WTC11 (cell line): ENCODE measurements at regions not wholly inside any gene's neighbourhood (a gene's known extent, or its start where the extent isn't known, plus 50 kb on each side); places are given as distances from the start of the nearest gene placed in this dataset.
A peak's percentile ranks its signal among the peaks of the same experiment; 100 is the strongest.

Experiments
- ATAC-seq: fragments of 200-7000 bp; cut with Tn5 transposase; 2 replicates; pipeline ENCODE4 v1.10.0; 2021; ENCODE audit warnings: mild to moderate bottlenecking, moderate library complexity
- CTCF ChIA-PET: fragments of 300-600 bp; sonication (Branson Sonifier 250); formaldehyde crosslinking; loops from one replicate; lab custom pipeline; 2021; ENCODE audit warnings: antibody characterized with exemption; lab: Charles Lee
- POLR2A ChIA-PET: fragments of 350-600 bp; sonication (Branson Sonifier 250); formaldehyde crosslinking; loops from one replicate; lab custom pipeline; 2021; ENCODE audit warnings: antibody characterized with exemption; lab: Charles Lee
- DNase-seq: peaks from one replicate; pipeline ENCODE4 v3.0.0; 2021; ENCODE audit warnings: low spot score
- H3K27ac Mint-ChIP-seq: 2 replicates; pipeline ENCODE4 v1.8.0; 2021; ENCODE audit warnings: mixed read lengths
- H3K27me3 Mint-ChIP-seq: 2 replicates; pipeline ENCODE4 v1.8.0; 2021; ENCODE audit warnings: low read depth, mild to moderate bottlenecking, moderate library complexity, mixed read lengths
- H3K36me3 Mint-ChIP-seq: 2 replicates; pipeline ENCODE4 v1.8.0; 2021; ENCODE audit warnings: mixed read lengths
- H3K4me1 Mint-ChIP-seq: 2 replicates; pipeline ENCODE4 v1.8.0; 2022; ENCODE audit warnings: mixed read lengths
- H3K4me3 Mint-ChIP-seq: 2 replicates; pipeline ENCODE4 v1.8.0; 2021; ENCODE audit warnings: mild to moderate bottlenecking, moderate library complexity, mixed read lengths
- H3K9me3 Mint-ChIP-seq: 2 replicates; pipeline ENCODE4 v1.8.0; 2021; ENCODE audit warnings: mixed read lengths
- ATF1 ChIP-seq: sonication (generic); formaldehyde crosslinking; IDR thresholded peaks from 2 replicates; pipeline ENCODE4 v1.8.1; 2023; ENCODE audit warnings: mild to moderate bottlenecking, moderate library complexity, missing genetic modification reagents
- GTF2I ChIP-seq: fragments of 250-450 bp; sonication (Bioruptor Pico); conservative IDR thresholded peaks from 2 replicates; pipeline ENCODE4 v1.4.0; 2021; ENCODE audit warnings: mild to moderate bottlenecking
- MXD4 ChIP-seq: fragments of 250-450 bp; sonication (Bioruptor Pico); IDR thresholded peaks from 2 replicates; pipeline ENCODE4 v1.8.0; 2021; ENCODE audit warnings: mild to moderate bottlenecking, moderate library complexity, borderline replicate concordance
- NFATC4 ChIP-seq: fragments of 250-450 bp; sonication (Bioruptor Pico); IDR thresholded peaks from 2 replicates; pipeline ENCODE4 v1.9.0; 2021; ENCODE audit warnings: mild to moderate bottlenecking
- RELA ChIP-seq: sonication (generic); formaldehyde crosslinking; IDR thresholded peaks from 2 replicates; pipeline ENCODE4 v1.8.1; 2022; ENCODE audit warnings: missing genetic modification reagents, mild to moderate bottlenecking, borderline replicate concordance
- SMAD3 ChIP-seq: sonication (generic); formaldehyde crosslinking; IDR thresholded peaks from 2 replicates; pipeline ENCODE4 v1.8.0; 2022; ENCODE audit warnings: missing genetic modification reagents, mild to moderate bottlenecking, borderline replicate concordance
- ZNF219 ChIP-seq: sonication (generic); formaldehyde crosslinking; IDR thresholded peaks from 2 replicates; pipeline ENCODE4 v1.8.0; 2023; ENCODE audit warnings: missing genetic modification reagents, mild to moderate bottlenecking, borderline replicate concordance
- ZNF232 ChIP-seq: sonication (generic); formaldehyde crosslinking; IDR thresholded peaks from 2 replicates; pipeline ENCODE4 v1.8.0; 2022; ENCODE audit warnings: mild to moderate bottlenecking, missing genetic modification reagents
- ZNF396 ChIP-seq: fragments of 250-450 bp; sonication (Bioruptor Pico); IDR thresholded peaks from 2 replicates; pipeline ENCODE4 v1.8.0; 2021; ENCODE audit warnings: mild to moderate bottlenecking, moderate library complexity, borderline replicate concordance
- ZNF671 ChIP-seq: fragments of 250-450 bp; sonication (Bioruptor Pico); IDR thresholded peaks from 2 replicates; pipeline ENCODE4 v1.8.0; 2021; ENCODE audit warnings: mild to moderate bottlenecking
- TF ChIP-seq, protein P1 (sequence below): fragments of 250-450 bp; sonication (Bioruptor Pico); IDR thresholded peaks from 2 replicates; pipeline ENCODE4 v1.8.0; 2021; ENCODE audit warnings: mild to moderate bottlenecking
- TF ChIP-seq, protein P2 (sequence below): fragments of 250-450 bp; sonication (Bioruptor Pico); IDR thresholded peaks from 2 replicates; pipeline ENCODE4 v1.9.0; 2021; ENCODE audit warnings: moderate library complexity, mild to moderate bottlenecking, inconsistent platforms, borderline replicate concordance
- TF ChIP-seq, protein P3 (sequence below): sonication (generic); formaldehyde crosslinking; IDR thresholded peaks from 2 replicates; pipeline ENCODE4 v1.8.1; 2023; ENCODE audit warnings: mild to moderate bottlenecking, missing genetic modification reagents
- TF ChIP-seq, protein P4 (sequence below): fragments of 250-450 bp; sonication (Bioruptor Pico); conservative IDR thresholded peaks from 2 replicates; pipeline ENCODE4 v1.9.0; 2021; ENCODE audit warnings: mild to moderate bottlenecking
- TF ChIP-seq, protein P5 (sequence below): sonication (generic); formaldehyde crosslinking; IDR thresholded peaks from 2 replicates; pipeline ENCODE4 v1.8.1; 2022; ENCODE audit warnings: mild to moderate bottlenecking, moderate library complexity, missing genetic modification reagents
- TF ChIP-seq, protein P6 (sequence below): sonication (generic); formaldehyde crosslinking; IDR thresholded peaks from 2 replicates; pipeline ENCODE4 v1.8.0; 2023; ENCODE audit warnings: mild to moderate bottlenecking, missing genetic modification reagents

DNA sequence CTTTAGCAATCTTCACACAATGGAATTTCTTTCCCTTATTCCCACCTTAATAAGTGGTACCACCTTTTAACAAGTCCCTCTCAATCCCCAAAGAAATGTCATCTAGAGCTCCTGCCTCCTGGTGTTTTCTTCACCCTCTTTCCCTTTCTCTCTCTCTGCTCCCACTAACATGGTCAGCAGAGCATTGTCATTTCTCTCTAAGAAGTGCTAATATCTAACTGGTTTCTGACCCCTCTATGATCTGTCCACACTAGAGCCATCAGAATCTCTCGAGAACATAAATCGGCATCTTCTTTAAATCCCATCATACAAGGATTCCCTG lies 161.2 kb upstream of the DTNA start:
- Mint-ChIP-seq H3K27ac (peak overlapping the region; percentile 73), H3K4me1 (peaks cover 71% of the 10 kb centered on the region), H3K4me3 (peak overlapping the region; percentile 44), H3K36me3 (peaks cover 2% of the 10 kb centered on the region; the same call in 1 of the 2 replicates), H3K9me3 (no peaks in the 10 kb centered on the region), H3K27me3 (no peaks in the 10 kb centered on the region)
- ChIA-PET CTCF (interaction anchor here (1.3 to 2.2 kb wide), 3 partner anchors 44 to 324 kb away, joined by 3 to 12 read pairs (median 4); partner anchors contain the start of gene NOL4), POLR2A (no interaction called here)
- ATAC-seq (no peak; the same call in 1 of the 2 replicates), DNase-seq (no peak)
- TF ChIP-seq ZNF671 (CRISPR knock-in tag): no peak
- peak; percentile 71; the same call in 1 of the 2 replicates for TF ChIP-seq SMAD3 (CRISPR knock-in tag)
- 0 out of 2 replicates have a peak, but pooled peaks have one; percentile 0 for TF ChIP-seq ZNF232 (CRISPR knock-in tag)

DNA sequence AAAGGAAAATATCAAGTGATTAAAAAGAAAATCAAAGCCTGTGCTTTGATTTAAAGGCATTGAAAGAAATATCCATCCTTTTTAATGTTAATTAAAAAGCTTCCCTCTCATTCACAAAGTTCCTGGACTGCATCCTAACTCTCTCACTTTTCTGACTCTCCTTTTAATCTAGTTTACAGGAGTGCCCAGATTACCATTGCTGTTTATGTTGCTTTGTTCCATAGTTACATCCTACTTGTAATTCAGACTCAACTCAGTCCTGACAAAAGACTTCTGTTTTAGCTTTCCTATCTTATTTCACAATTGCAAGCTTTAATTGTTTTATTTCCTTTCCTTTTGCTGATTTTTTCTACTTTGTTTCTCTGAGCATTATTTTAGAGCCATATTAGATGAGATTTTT lies 160.7 kb upstream of the DTNA start:
- Mint-ChIP-seq H3K4me3 (peak overlapping the region; percentile 13), H3K36me3 (peaks cover 2% of the 10 kb centered on the region; the same call in 1 of the 2 replicates), H3K9me3 (no peaks in the 10 kb centered on the region), H3K27ac (peak overlapping the region; percentile 75), H3K4me1 (peaks cover 69% of the 10 kb centered on the region), H3K27me3 (no peaks in the 10 kb centered on the region)
- no peak for ATAC-seq
- TF ChIP-seq MXD4 (no peak), NFATC4 (no peak), ZNF396 (CRISPR knock-in tag) (no peak), ATF1 (CRISPR knock-in tag) (no peak), ZNF219 (no peak), GTF2I (CRISPR knock-in tag) (no peak), RELA (CRISPR knock-in tag) (no peak)
- TF ChIP-seq, protein P1, sequence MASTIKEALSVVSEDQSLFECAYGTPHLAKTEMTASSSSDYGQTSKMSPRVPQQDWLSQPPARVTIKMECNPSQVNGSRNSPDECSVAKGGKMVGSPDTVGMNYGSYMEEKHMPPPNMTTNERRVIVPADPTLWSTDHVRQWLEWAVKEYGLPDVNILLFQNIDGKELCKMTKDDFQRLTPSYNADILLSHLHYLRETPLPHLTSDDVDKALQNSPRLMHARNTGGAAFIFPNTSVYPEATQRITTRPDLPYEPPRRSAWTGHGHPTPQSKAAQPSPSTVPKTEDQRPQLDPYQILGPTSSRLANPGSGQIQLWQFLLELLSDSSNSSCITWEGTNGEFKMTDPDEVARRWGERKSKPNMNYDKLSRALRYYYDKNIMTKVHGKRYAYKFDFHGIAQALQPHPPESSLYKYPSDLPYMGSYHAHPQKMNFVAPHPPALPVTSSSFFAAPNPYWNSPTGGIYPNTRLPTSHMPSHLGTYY: no peak
- TF ChIP-seq, protein P2, sequence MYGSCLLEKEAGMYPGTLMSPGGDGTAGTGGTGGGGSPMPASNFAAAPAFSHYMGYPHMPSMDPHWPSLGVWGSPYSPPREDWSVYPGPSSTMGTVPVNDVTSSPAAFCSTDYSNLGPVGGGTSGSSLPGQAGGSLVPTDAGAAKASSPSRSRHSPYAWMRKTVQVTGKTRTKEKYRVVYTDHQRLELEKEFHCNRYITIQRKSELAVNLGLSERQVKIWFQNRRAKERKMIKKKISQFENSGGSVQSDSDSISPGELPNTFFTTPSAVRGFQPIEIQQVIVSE (CRISPR knock-in tag): no peak
- TF ChIP-seq, protein P3, sequence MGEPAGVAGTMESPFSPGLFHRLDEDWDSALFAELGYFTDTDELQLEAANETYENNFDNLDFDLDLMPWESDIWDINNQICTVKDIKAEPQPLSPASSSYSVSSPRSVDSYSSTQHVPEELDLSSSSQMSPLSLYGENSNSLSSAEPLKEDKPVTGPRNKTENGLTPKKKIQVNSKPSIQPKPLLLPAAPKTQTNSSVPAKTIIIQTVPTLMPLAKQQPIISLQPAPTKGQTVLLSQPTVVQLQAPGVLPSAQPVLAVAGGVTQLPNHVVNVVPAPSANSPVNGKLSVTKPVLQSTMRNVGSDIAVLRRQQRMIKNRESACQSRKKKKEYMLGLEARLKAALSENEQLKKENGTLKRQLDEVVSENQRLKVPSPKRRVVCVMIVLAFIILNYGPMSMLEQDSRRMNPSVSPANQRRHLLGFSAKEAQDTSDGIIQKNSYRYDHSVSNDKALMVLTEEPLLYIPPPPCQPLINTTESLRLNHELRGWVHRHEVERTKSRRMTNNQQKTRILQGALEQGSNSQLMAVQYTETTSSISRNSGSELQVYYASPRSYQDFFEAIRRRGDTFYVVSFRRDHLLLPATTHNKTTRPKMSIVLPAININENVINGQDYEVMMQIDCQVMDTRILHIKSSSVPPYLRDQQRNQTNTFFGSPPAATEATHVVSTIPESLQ (CRISPR knock-in tag): no peak
- TF ChIP-seq, protein P4, sequence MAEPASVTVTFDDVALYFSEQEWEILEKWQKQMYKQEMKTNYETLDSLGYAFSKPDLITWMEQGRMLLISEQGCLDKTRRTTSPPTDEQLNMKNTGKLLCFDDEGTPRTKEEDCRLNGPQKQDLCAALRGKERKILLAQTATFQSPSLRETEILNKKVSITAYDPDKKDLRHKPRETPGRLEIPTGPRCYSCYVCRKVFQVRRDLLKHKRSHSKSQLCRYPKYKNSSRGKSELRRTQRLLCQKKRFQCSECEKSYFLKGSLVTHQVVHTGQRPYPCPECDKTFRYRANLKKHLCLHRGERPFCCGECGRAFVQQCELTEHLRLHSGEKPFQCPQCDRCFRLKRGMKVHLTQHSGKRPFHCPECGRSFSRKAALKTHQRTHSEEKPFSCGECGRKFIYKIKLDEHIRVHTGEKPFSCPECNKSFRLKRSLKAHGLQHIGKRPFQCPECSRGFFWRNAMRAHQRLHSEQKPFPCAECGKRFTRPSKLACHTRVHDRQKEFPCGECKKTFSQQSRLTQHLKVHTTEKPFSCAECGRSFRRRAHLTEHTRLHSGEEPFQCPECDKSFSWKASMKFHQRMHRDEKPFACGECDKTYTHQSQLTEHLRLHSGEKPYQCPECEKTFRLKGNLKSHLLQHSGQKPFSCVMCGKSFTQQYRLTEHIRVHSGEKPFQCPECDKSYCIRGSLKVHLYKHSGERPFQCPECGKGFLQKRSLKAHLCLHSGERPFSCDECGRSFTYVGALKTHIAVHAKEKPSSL (CRISPR knock-in tag): no peak
- TF ChIP-seq, protein P5, sequence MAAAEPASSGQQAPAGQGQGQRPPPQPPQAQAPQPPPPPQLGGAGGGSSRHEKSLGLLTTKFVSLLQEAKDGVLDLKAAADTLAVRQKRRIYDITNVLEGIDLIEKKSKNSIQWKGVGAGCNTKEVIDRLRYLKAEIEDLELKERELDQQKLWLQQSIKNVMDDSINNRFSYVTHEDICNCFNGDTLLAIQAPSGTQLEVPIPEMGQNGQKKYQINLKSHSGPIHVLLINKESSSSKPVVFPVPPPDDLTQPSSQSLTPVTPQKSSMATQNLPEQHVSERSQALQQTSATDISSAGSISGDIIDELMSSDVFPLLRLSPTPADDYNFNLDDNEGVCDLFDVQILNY (CRISPR knock-in tag): no peak
- TF ChIP-seq, protein P6, sequence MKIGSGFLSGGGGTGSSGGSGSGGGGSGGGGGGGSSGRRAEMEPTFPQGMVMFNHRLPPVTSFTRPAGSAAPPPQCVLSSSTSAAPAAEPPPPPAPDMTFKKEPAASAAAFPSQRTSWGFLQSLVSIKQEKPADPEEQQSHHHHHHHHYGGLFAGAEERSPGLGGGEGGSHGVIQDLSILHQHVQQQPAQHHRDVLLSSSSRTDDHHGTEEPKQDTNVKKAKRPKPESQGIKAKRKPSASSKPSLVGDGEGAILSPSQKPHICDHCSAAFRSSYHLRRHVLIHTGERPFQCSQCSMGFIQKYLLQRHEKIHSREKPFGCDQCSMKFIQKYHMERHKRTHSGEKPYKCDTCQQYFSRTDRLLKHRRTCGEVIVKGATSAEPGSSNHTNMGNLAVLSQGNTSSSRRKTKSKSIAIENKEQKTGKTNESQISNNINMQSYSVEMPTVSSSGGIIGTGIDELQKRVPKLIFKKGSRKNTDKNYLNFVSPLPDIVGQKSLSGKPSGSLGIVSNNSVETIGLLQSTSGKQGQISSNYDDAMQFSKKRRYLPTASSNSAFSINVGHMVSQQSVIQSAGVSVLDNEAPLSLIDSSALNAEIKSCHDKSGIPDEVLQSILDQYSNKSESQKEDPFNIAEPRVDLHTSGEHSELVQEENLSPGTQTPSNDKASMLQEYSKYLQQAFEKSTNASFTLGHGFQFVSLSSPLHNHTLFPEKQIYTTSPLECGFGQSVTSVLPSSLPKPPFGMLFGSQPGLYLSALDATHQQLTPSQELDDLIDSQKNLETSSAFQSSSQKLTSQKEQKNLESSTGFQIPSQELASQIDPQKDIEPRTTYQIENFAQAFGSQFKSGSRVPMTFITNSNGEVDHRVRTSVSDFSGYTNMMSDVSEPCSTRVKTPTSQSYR (CRISPR knock-in tag): no peak
- POLR2A ChIA-PET: no interaction called here
- CTCF ChIA-PET: interaction anchor here (2.2 kb wide), 1 partner anchor 324 kb away, joined by 12 read pairs; the partner anchor contains the start of gene NOL4
- DNase-seq: no peak
